ENCODE measurements at regions not wholly inside any gene's neighbourhood (a gene's known extent, or its start where the extent isn't known, plus 50 kb on each side); places are given as distances from the start of the nearest gene placed in this dataset.

- TF ChIP-seq, protein P1, sequence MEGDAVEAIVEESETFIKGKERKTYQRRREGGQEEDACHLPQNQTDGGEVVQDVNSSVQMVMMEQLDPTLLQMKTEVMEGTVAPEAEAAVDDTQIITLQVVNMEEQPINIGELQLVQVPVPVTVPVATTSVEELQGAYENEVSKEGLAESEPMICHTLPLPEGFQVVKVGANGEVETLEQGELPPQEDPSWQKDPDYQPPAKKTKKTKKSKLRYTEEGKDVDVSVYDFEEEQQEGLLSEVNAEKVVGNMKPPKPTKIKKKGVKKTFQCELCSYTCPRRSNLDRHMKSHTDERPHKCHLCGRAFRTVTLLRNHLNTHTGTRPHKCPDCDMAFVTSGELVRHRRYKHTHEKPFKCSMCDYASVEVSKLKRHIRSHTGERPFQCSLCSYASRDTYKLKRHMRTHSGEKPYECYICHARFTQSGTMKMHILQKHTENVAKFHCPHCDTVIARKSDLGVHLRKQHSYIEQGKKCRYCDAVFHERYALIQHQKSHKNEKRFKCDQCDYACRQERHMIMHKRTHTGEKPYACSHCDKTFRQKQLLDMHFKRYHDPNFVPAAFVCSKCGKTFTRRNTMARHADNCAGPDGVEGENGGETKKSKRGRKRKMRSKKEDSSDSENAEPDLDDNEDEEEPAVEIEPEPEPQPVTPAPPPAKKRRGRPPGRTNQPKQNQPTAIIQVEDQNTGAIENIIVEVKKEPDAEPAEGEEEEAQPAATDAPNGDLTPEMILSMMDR (IDR thresholded peaks at IDR 0.05) = no peak
- TF ChIP-seq POLR2A (IDR thresholded peaks at IDR 0.05) = no peak
Observed at GRCh38 chr1:195550071-195550862, 1058.0 kb downstream of the KCNT2 start.
